Muscle of back (tissue), 3 donors: ENCODE measurements at regions not wholly inside any gene's neighbourhood (a gene's known extent, or its start where the extent isn't known, plus 50 kb on each side); places are given as distances from the start of the nearest gene placed in this dataset.
"Not testable (repeated sequence)": the region's sequence is repeated elsewhere in the genome, so short reads cannot be mapped to it uniquely, and the experiment has no call there.

Experiments
- DNase-seq, 3 donors: peaks; one replicate each; pipeline versions ENCODE4 v3.0.0 to v3.0.0-alpha.2; 2013

DNA sequence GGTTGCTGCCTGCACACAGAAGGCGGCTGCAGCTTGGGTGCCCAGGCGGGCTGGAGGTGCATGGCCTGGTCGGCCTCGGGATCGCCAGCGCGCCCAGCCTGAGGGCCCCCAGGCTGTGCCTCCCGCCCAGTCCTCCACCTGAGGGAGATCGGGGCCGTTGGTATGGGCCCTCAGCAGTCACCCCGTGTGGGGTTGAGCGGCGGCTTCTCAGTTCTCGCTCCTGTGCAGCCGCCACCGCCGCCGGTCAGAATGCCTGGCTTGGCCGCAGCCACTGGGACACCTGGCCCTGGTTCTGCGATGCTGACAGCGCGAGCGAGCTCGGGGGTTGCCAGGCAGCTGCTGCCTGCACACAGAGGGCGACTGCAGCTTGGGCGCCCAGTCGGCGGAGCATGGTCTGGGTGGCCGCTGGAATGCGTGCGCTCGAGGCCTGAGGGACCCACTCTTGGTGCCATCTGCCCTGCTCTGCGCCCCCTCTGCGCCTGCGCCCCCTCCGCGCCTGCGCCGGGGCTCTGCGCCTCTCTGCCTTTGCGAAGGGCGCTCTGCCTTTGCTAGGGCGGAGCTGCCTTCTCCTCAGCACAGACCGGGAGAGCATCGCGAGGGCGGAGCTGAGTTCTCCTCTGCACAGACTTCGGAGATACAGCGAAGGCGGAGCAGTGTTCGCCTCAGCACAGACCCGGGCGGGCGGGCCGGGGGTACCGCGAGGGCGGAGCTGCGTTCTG is 84.6 kb upstream of the ZNG1F start:
- peak; percentile 32 to 72 (median 58) for DNase-seq

DNA sequence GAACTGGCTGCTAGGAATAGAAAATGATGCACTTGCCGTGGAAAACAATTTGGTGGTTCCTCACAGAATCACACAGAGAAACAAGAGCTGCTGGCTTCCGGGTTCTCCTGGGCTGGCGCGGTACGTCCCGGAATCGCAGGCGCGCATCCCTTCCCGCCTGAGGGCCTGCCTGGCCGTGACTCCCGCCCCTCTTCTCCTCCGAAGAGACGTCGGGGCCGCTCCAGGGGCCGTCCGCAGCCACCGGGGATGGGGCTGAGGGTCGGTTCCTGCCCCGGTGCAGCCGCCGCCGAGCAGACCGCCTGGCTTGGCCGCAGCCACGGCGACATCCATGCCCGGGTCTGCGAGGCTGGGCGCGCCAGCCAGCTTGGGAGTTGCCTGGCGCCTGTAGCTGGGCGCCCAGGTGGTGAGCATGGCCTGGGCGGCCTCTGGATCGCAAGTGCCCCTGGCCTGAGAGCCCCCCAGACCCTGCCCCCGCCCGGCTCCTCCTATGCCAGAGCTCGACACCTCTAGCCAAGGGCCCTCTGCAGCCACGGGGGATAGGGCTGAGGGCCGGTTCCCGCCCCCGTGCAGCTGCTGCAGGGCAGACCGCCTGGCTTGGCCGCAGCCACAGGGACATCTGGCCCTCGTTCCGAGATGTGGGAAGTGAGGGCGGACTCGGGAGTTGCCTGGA is 83.9 kb upstream of the ZNG1F start:
- peak in 2 of 3 donors; percentile 1 to 16 for DNase-seq

DNA sequence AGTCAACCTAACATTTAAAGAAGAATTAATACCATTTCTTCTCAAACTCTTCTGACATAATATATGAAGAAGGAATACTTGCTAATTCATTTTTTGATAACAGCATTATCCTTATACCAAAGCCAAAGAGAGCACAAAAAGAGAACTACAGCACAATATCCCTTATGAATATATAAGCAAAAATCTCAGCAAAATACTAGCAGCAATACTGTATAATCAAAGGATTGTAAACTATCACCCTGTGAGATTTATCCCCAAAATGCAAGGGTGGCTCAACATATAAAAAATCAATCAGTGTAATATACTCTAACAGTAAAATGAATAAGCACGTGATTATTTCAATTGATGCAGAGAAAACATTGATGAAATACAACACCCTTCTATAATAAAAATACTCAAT is 81.9 kb upstream of the ZNG1F start:
- not testable (repeated sequence) for DNase-seq

DNA sequence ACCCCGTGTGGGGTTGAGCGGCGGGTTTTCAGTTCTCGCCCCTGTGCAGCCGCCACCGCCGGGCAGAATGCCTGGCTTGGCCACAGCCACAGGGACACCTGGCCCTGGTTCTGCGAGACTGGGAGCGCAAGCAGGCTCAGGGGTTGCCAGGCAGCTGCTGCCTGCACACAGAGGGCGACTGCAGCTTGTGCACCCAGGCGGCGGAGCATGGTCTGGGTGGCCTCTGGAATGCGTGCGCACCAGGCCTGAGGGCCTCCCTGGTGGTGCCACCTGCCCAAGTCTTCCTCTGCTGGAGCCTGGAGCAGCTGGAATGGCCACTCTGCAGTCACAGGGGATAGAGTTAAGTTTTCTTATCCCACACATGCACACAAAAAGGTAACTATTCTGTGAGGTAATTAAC is 80.4 kb upstream of the ZNG1F start:
- peak in 2 of 3 donors; percentile 3 to 19 for DNase-seq

DNA sequence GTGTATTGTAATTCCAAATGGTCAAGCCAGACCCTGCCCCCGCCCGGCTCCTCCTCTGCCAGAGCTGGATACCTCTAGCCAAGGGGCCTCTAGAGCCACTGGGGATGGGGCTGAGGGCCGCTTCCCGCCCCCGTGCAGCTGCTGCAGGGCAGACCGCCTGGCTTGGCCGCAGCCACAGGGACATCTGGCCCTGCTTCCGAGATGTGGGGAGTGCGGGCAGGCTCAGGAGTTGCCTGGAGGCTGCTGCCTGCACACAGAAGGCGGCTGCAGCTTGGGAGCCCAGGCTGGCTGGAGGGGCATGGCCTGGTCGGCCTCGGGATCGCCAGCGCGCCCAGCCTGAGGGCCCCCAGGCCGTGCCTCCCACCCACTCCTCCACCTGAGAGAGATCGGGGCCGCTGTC is 79.9 kb upstream of the ZNG1F start:
- DNase-seq, result peak in 2 of 3 donors; percentile 1 to 32

DNA sequence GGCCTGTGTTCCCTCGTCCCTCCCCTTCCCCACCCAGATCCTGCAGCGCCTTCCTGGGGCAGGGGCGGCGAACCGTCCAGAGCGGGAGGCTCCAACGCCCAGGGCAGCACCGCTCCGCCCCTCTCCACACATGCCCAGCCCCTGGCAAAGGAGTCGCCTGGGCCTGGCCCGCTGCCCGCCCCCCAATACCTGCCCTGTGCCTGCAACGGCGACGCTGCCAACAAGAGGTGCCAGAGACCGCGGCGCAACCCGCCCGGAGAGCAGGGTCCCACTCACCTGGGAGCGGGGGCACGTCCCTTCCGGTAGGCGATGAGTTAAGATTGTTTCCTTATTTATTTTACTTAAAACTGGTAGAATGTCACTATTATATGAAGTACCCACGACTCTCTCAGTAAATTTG is 77.5 kb upstream of the ZNG1F start:
- not testable (repeated sequence) for DNase-seq

DNA sequence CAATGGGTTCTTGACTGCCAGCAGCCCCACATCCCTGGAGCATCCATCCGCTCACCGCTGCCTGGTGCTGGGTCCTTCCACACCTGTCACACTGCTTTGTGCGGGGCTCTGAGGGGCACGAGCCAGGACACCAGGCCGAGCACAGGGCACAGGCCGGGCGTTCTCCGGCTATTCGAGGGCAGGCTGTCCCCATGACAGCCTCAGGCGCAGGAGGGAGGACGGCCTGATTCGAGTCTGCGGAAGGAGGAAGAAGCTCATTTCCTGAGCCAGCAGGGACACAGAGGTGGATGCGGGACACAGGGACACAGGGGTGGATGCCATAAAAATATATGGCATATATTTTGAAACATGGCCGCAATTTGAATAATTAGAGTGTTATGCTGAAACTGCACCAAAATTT is 76.9 kb upstream of the ZNG1F start:
- DNase-seq, result not testable (repeated sequence)

DNA sequence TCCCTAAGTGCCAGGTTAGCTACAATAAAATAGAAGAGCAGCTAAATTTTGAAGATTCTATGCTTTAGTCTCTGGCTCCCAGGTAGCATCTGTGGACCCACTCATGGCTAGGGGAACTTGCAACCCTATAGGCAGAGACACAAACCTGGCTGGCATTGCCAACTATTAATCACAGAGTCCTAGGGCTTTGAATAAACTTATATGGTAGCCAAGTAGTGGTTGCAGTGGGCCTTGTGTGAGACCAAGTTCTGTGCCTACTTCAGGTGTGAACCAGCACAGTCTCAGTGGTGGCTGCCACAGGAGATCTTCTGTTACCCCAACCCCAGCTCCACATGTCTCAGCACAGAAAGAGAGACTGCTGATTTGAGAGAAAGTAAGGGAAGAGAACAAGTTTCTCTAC is 62.9 kb upstream of the ZNG1F start:
- DNase-seq, result not testable (repeated sequence)

DNA sequence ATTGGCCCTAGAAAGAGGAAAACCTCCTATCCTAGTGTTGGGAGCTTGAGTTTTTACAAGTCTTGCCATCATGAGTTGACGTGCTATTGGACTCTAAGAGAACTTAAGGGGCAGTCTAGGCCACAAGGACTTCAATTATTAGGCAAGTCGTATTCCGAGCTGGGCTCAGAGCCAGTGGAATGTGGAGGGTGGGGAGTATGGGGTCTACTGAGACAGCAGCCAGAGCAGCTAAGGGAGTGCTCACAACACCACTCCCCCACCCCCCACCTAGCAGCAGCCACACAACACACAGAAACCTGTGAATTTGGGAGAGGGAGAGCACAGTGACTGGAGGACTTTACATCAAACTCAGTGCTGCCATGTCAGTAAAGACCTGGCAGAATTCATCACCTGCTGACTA is 62.0 kb upstream of the ZNG1F start:
- DNase-seq, result not testable (repeated sequence)

DNA sequence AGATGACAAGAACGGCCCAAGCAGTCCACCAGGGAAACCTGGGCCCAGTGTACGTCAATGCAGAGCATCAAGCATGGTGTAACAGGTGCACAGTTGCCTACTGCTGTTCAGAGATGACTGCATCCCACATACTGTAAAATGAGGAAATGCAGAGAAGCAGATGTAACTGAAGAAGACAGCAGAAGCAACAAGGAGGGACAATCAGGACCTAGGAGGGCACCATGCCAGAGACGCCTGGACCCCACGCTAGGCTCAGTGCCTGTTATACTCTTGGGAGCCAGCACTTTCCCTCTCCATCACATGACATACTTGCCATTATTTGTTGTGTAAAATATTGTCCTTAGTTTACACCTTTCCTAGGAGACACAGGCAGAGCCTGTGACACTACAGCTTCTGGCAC is 57.6 kb upstream of the ZNG1F start:
- not testable (repeated sequence) for DNase-seq
